Endothelial cell of hepatic sinusoid (primary cell): ENCODE measurements at regions not wholly inside any gene's neighbourhood (a gene's known extent, or its start where the extent isn't known, plus 50 kb on each side); places are given as distances from the start of the nearest gene placed in this dataset.

Source experiments
- in situ Hi-C: cut with HindIII; loops from 2 replicates; pipeline ENCODE4 v1.10.0; 2017; ENCODE audit warnings: low sequenced_read_pairs

DNA sequence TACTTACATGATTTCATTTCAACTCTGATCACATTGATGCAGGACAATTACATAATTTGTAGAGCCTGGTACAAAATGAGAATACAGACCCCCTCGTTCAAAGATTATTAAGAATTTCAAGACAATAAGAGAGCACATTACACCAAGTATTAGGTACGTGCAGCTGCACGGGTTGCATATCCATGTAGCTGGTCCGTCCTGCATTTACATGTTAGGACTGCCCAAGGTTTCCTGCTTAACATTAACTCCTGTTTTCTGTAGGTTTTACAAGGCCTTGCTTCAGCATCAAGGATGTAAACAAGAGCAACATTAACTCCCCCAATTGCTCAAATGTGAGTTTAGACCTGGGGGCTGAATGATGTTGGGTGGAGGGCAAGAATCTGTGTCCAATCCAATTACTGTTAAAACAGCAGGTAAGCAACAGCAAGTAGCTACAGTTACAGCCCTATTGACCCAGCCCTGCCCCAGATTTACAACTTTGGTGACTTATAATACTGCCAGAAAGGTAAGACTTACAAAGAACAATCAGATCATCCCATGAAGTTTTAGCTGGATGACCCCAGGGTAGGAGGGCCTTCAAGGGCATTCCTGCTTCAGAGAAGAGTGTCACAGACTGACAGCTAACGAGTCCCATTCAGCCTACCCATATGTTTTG is 127.4 kb upstream of the PPP2R3A start:
- in situ Hi-C loops = no loop called here

- in situ Hi-C loops = no loop called here
These were observed 125.1 kb upstream of the PPP2R3A start for GRCh38 chr3:135840436-135840835.

GRCh38 chr3:135844386-135844785 is 121.1 kb upstream of the PPP2R3A start:
- in situ Hi-C loops = no loop called here

DNA sequence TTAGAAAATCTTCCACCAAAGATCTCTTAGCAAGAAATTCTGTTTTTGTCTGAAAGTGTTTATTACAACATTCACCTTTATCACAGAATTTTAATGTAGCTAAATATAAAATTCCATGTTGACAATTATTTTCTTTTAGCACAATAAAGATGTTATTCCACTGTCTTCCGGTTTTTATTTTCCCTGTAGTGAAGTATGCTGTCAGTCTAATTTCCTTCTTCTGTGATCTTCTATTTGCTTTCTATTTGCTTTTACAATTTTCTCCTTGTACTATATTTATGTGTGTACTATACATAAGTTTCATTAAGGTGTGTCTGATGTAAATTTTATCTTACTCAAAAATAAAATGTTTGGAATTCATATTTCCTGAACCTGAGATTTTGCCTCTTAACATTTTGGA is 117.5 kb upstream of the PPP2R3A start:
- in situ Hi-C loops = no loop called here

- in situ Hi-C loops = loop anchor here (25.0 kb wide), 1 partner anchor 88 kb away; no protein-coding TSS in a partner anchor
These were observed 115.7 kb upstream of the PPP2R3A start for GRCh38 chr3:135849827-135850226.

GRCh38 chr3:135851201-135852081 is 114.1 kb upstream of the PPP2R3A start:
- in situ Hi-C loops = loop anchor here (25.0 kb wide), 1 partner anchor 89 kb away; no protein-coding TSS in a partner anchor

GRCh38 chr3:135853981-135854380 is 111.5 kb upstream of the PPP2R3A start:
- in situ Hi-C loops = loop anchor here (25.0 kb wide), 1 partner anchor 92 kb away; no protein-coding TSS in a partner anchor

DNA sequence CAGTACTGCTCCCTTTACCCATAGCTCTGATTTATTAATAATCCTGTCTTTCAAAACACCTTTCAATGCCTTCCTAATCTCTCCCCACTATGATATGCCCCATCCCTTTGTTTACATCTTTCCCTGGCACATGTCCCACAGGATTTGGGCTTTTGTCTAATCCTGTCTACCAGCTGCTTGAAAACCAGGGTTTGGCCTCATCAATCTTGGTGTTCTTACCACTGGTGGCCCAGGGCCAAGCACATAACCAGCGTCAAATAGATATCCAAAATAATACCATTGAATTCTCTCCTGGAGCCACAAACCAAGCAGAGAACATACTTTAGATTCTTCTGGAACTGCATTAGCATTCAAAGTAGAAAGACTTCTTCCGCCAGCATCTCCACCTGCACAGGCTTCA is 104.8 kb upstream of the PPP2R3A start:
- in situ Hi-C loops = loop anchor here (25.0 kb wide), 1 partner anchor 98 kb away; no protein-coding TSS in a partner anchor

DNA sequence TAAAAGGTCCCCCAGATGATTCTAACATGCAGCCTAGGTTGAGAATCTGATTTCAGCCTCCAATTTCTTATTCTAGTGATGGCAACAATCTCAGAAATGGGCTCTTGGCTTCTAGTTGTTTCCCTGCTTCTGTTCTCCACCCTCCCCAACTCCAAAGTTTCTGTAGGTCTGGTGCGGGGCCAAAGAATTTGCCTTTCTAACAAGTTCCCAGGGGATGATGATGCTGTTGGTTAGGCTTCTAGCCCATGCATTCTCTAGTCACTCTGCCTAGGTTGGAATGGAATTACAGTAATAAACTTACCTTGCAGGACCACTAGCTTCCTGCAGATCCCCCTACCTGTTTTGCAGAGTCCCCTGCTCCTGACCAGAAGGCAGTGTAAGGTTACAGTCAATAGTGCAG is 103.2 kb upstream of the PPP2R3A start:
- in situ Hi-C loops = loop anchor here (25.0 kb wide), 1 partner anchor 100 kb away; no protein-coding TSS in a partner anchor

DNA sequence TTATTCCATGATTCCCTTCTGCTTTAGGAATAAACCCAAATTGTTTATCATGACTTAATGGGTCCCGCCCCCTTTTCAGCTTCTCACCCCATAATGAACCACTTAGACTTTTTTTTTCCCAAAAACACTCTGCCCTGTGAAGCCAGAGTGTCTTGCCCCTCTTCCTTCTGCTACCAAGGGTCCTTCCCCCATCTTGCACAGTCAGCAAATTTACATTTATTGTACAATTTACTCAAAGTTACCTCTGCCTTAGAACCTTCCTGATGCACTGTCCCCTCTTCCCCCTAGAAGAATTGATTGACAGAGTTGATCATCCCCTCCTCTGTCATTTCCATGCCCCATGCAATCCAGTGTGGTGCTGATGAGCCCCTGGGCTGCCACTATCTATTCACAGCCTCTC is 101.5 kb upstream of the PPP2R3A start:
- in situ Hi-C loops = loop anchor here (25.0 kb wide), 1 partner anchor 102 kb away; no protein-coding TSS in a partner anchor

- in situ Hi-C loops = loop anchor here (25.0 kb wide), 1 partner anchor 103 kb away; no protein-coding TSS in a partner anchor
These were observed 100.4 kb upstream of the PPP2R3A start for GRCh38 chr3:135865085-135865484.

DNA sequence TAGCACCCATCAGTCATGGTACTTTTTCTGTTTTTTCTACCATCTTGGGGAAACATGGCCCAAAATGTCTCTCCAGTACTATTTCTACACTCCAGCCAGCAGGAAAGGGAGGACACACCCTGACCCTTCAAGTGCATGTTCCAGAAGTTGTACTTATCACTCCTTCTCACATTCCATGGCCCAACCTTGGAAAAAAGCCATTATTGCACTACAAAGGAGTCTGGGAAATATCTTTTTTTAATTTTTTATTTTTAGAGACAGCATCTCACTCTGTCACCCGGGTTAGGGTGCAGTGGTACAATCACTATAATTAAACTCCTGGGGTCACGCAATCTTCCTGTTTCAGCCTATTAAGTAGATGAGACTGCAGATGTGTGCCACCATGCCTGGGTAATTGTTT is 100.0 kb upstream of the PPP2R3A start:
- in situ Hi-C loops = loop anchor here (25.0 kb wide), 1 partner anchor 103 kb away; no protein-coding TSS in a partner anchor

DNA sequence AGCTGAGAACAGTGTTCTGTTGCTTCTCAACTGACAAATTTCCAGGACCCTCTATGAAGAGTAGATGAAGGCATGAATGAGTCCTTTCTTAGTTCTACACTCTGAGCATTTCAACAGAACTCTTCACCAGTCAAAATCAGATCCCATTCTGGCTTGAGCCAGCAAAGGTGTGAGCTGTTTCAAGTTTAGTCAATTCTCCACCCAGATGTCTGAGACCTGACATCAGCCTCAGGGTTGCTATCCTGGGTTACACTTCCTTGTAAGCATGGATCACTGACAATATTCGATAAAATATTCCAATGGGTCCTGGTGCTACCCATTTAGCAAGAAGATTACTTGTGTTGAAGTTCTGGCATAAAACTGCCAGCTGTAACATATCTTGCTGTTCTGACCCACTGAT is 97.6 kb upstream of the PPP2R3A start:
- in situ Hi-C loops = loop anchor here (25.0 kb wide), 1 partner anchor 106 kb away; no protein-coding TSS in a partner anchor

DNA sequence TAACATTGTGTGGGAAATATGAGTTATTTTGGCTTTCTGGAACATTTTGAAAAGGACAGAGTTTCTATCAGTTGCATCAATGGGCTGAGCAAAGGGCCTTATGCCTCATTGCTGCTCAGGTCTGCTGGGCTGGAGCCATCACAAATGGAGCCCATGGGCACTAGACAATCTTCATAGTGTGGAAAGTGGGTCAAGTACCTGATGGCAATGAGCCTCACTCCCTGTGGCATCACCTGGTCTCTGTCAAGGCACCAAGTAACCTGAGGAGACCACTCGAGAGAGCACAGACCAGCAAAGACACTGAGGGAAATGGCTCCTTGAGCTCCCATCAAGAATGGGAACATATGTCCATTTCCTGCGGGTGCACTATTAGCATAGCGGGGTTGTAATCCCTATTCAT is 96.7 kb upstream of the PPP2R3A start:
- in situ Hi-C loops = loop anchor here (25.0 kb wide), 1 partner anchor 106 kb away; no protein-coding TSS in a partner anchor

- in situ Hi-C loops = loop anchor here (10.0 to 25.0 kb wide), 2 partner anchors 107 to 505 kb away; no protein-coding TSS in a partner anchor
These were observed 96.0 kb upstream of the PPP2R3A start for GRCh38 chr3:135869439-135870105.

DNA sequence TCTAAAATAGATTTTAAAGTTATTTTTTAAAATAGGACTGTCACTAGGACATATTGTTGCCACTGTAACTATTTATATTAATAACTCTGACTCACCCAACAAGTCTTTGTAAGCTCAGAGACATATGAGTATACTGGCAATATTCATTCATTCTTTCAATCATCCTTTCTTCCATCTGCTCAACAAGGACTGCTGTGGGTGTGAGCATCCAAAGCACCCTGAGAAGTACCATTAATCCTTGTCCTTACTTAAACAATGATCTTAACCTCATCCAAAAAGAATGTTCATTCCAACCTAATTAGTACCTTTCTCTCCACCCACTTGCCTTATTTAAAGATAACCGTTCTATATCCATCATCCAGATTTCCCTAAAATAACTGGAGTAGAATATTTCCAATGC is 94.2 kb upstream of the PPP2R3A start:
- in situ Hi-C loops = loop anchor here (10.0 to 25.0 kb wide), 2 partner anchors 109 to 507 kb away; no protein-coding TSS in a partner anchor

DNA sequence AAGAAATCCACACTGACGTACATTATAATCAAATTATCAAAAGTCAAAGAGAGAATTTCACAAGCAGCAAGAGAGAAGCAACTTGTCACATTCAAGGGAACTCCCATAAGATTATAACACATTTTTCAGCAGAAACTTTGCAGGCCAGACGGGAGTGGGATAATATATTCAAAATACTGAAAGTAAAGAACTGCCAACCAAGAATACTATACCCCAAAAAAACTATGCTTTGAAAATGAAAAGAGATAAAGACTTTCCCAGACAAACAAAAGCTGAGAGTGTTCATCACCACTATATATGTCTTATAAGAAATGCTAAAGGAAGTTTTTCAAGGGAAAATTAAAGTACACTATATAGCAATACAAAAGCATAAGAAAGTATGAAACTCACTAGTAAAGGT is 91.5 kb upstream of the PPP2R3A start:
- in situ Hi-C loops = loop anchor here (10.0 to 25.0 kb wide), 2 partner anchors 112 to 509 kb away; no protein-coding TSS in a partner anchor

GRCh38 chr3:135878501-135878900 is 87.0 kb upstream of the PPP2R3A start:
- in situ Hi-C loops = loop anchor here (10.0 kb wide), 1 partner anchor 514 kb away; no protein-coding TSS in a partner anchor

- in situ Hi-C loops = no loop called here
These were observed 79.6 kb upstream of the PPP2R3A start for GRCh38 chr3:135885885-135886284.

DNA sequence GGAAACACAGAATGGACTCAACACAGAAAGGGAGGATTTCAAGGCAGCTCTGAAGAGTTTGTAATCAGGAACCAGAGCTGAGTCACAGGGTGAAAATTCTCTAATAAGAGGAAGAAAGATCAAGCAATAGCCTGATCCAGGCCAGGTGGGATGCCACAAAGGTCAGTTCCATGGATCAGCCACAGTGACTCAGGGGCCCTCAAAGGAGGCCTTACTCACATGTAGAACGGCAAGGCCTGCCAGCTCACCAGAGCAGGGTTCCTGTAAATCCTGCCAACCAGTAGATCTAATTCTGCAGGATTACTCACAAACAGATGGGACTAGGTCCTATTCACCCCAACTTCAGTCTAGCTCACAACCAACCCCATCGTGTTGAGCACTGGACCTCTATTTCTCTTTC is 78.3 kb upstream of the PPP2R3A start:
- in situ Hi-C loops = no loop called here

DNA sequence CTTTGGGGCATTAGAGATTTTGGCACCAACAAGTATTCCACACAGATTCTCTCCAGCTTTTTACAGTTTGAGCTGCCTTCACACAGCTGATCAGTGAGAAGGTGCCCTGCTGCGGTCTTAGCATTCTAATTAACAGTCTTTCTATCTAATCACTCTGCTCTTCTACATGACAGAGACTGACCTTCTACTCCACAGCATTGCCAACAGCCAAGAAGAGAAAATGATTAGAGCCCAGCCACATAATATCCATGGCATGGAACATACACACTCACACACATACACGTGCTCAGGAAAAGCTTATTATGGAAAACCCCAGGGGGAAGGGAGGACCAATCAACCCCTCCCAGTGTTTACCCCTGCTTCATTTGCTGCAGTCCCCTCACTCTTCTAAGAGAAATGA is 76.1 kb upstream of the PPP2R3A start:
- in situ Hi-C loops = no loop called here
